ENCODE measurements at regions not wholly inside any gene's neighbourhood (a gene's known extent, or its start where the extent isn't known, plus 50 kb on each side); places are given as distances from the start of the nearest gene placed in this dataset.
"Not testable (repeated sequence)": the region's sequence is repeated elsewhere in the genome, so short reads cannot be mapped to it uniquely, and the experiment has no call there.

GRCh38 chr2:199131136-199131655 lies 326.5 kb downstream of the SATB2 start:
- no peak for DNase-seq

GRCh38 chr2:199130501-199130900 lies 327.2 kb downstream of the SATB2 start:
- DNase-seq = no peak

- no peak for DNase-seq
Measured at GRCh38 chr2:199128476-199129229, 329.1 kb downstream of the SATB2 start.

GRCh38 chr2:199119796-199120195 lies 337.9 kb downstream of the SATB2 start:
- DNase-seq = no peak

GRCh38 chr2:199118673-199119112 lies 339.0 kb downstream of the SATB2 start:
- no peak for DNase-seq

- DNase-seq = no peak
Measured at GRCh38 chr2:199115169-199115568, 342.6 kb downstream of the SATB2 start.

- DNase-seq = no peak
Measured at GRCh38 chr2:199113111-199113510, 344.6 kb downstream of the SATB2 start.

- no peak for DNase-seq
Measured at GRCh38 chr2:199111458-199111857, 346.3 kb downstream of the SATB2 start.

- no peak for DNase-seq
Measured at GRCh38 chr2:199108056-199108455, 349.7 kb downstream of the SATB2 start.

GRCh38 chr2:199105826-199106225 lies 351.9 kb downstream of the SATB2 start:
- DNase-seq = no peak

GRCh38 chr2:199101487-199101886 lies 356.3 kb downstream of the SATB2 start:
- no peak for DNase-seq

- DNase-seq = no peak
Measured at GRCh38 chr2:199100326-199101110, 357.2 kb downstream of the SATB2 start.

GRCh38 chr2:199092419-199092818 lies 365.3 kb downstream of the SATB2 start:
- no peak for DNase-seq

- DNase-seq = no peak
Measured at GRCh38 chr2:199085261-199085660, 372.5 kb downstream of the SATB2 start.

- DNase-seq = no peak
Measured at GRCh38 chr2:199070322-199070949, 387.3 kb downstream of the SATB2 start.

GRCh38 chr2:199064201-199064600 lies 393.5 kb downstream of the SATB2 start:
- DNase-seq = no peak

- DNase-seq = no peak
Measured at GRCh38 chr2:199057936-199058335, 399.8 kb downstream of the SATB2 start.

- no peak for DNase-seq
Measured at GRCh38 chr2:199055336-199055735, 402.4 kb downstream of the SATB2 start.

GRCh38 chr2:199042660-199043379 lies 414.9 kb downstream of the SATB2 start:
- no peak for DNase-seq

GRCh38 chr2:199040522-199040921 lies 417.2 kb downstream of the SATB2 start:
- no peak for DNase-seq

- not testable (repeated sequence) for DNase-seq
Measured at GRCh38 chr2:199033761-199034160, 424.0 kb downstream of the SATB2 start.

GRCh38 chr2:199025146-199025545 lies 432.6 kb downstream of the SATB2 start:
- no peak for DNase-seq

GRCh38 chr2:199024224-199024623 lies 433.5 kb downstream of the SATB2 start:
- no peak for DNase-seq

All from T-helper 2 cell (primary cell).